H1 (cell line): ENCODE measurements at regions not wholly inside any gene's neighbourhood (a gene's known extent, or its start where the extent isn't known, plus 50 kb on each side); places are given as distances from the start of the nearest gene placed in this dataset.

Source experiments
- PHF8 ChIP-seq: fragments of 200-600 bp; sonication (generic); conservative IDR thresholded peaks from 2 replicates; pipeline ENCODE4 v1.7.1; 2012; ENCODE audit warnings: low read depth, mild to moderate bottlenecking, inconsistent platforms, low read length, moderate library complexity

GRCh38 chr10:63896992-63897391 is 375.8 kb downstream of the REEP3 start (continued):
- TF ChIP-seq PHF8: no peak
